ENCODE measurements at regions not wholly inside any gene's neighbourhood (a gene's known extent, or its start where the extent isn't known, plus 50 kb on each side); places are given as distances from the start of the nearest gene placed in this dataset.

- Histone ChIP-seq H3K4me2 (ENCODE audit: low read length) (no peak overlapping the region), H3K27me3 (ENCODE audit: insufficient read depth, low read length) (no peaks in the 10 kb centered on the region), H4K20me1 (ENCODE audit: insufficient read depth, low read length) (no peaks in the 10 kb centered on the region), H3K36me3 (ENCODE audit: insufficient read depth, low read length) (no peaks in the 10 kb centered on the region), H2AFZ (ENCODE audit: low read length) (no peak overlapping the region), H3K79me2 (ENCODE audit: insufficient read depth, low read length) (no peaks in the 10 kb centered on the region), H3K27ac (ENCODE audit: low read depth, low read length, poor library complexity, severe bottlenecking) (no peak overlapping the region), H3K4me1 (ENCODE audit: insufficient read depth, low read length, severe bottlenecking) (no peaks in the 10 kb centered on the region), H3K4me3 (ENCODE audit: low read depth, low read length, poor library complexity, severe bottlenecking) (no peak overlapping the region), H3K9me3 (ENCODE audit: low read length) (no peaks in the 10 kb centered on the region), H3F3A (ENCODE audit: insufficient read depth, low read length) (no peaks in the 10 kb centered on the region), H3K9me2 (ENCODE audit: low read depth, low read length) (no peaks in the 10 kb centered on the region), H3K9ac (ENCODE audit: low read length) (no peak overlapping the region)
- TF ChIP-seq EZH2 (IDR thresholded peaks at IDR 0.05; ENCODE audit: borderline replicate concordance, low read length): no peak
- TF ChIP-seq, protein P1, sequence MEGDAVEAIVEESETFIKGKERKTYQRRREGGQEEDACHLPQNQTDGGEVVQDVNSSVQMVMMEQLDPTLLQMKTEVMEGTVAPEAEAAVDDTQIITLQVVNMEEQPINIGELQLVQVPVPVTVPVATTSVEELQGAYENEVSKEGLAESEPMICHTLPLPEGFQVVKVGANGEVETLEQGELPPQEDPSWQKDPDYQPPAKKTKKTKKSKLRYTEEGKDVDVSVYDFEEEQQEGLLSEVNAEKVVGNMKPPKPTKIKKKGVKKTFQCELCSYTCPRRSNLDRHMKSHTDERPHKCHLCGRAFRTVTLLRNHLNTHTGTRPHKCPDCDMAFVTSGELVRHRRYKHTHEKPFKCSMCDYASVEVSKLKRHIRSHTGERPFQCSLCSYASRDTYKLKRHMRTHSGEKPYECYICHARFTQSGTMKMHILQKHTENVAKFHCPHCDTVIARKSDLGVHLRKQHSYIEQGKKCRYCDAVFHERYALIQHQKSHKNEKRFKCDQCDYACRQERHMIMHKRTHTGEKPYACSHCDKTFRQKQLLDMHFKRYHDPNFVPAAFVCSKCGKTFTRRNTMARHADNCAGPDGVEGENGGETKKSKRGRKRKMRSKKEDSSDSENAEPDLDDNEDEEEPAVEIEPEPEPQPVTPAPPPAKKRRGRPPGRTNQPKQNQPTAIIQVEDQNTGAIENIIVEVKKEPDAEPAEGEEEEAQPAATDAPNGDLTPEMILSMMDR (IDR thresholded peaks at IDR 0.05; ENCODE audit: low read length): no peak
Observed at GRCh38 chr2:215505044-215505786, 69.3 kb upstream of the FN1 start.

DNA sequence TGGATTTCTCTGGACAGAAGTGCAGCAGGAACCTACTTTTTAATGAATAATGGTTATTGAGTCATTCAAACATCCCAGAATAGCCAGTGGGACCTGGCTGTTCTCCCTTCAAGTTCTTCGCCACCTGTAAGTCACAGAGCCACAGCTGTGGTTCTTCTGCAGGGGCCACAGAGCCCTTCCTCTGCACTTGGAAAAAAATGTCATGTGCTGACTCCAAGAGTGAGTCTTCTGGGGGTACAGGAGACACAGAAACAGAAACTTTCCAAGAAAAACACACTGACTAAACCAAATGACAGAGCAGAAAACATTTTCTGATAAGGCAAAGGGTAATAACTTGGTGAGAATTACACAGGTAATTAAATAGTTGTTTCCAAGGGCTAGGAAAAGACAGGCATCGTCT is 68.7 kb upstream of the FN1 start:
- no peak overlapping the region for H3K4me2 ChIP-seq (ENCODE audit: low read length)

DNA sequence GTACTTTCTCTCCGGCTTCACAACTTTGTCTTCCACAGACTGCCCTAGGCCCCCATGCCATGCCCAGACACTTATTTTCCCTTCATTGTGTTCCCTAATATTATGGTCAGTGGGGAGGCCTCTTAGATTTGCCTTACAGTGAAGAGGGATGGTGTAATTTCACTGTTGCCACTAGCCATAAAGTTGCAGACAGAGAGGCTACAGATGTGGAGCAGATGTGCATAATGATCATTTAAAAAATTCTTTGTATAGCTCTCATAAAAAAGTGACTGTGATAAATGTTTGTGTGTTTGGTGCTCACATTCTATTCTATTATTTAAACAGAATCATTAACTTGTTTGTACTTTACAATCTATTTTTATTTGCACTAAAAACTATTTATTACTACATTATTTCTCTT is 67.5 kb upstream of the FN1 start:
- Histone ChIP-seq H3K9me3 (ENCODE audit: low read length) (no peaks in the 10 kb centered on the region), H3K9me2 (ENCODE audit: low read depth, low read length) (no peaks in the 10 kb centered on the region), H3F3A (ENCODE audit: insufficient read depth, low read length) (no peaks in the 10 kb centered on the region), H3K9ac (ENCODE audit: low read length) (no peak overlapping the region), H3K4me3 (ENCODE audit: low read depth, low read length, poor library complexity, severe bottlenecking) (no peak overlapping the region), H3K27ac (ENCODE audit: low read depth, low read length, poor library complexity, severe bottlenecking) (no peak overlapping the region), H3K36me3 (ENCODE audit: insufficient read depth, low read length) (no peaks in the 10 kb centered on the region), H3K79me2 (ENCODE audit: insufficient read depth, low read length) (no peaks in the 10 kb centered on the region), H3K27me3 (ENCODE audit: insufficient read depth, low read length) (no peaks in the 10 kb centered on the region), H4K20me1 (ENCODE audit: insufficient read depth, low read length) (no peaks in the 10 kb centered on the region), H2AFZ (ENCODE audit: low read length) (no peak overlapping the region), H3K4me1 (ENCODE audit: insufficient read depth, low read length, severe bottlenecking) (no peaks in the 10 kb centered on the region), H3K4me2 (ENCODE audit: low read length) (no peak overlapping the region)
- TF ChIP-seq EZH2 (IDR thresholded peaks at IDR 0.05; ENCODE audit: borderline replicate concordance, low read length): no peak
- TF ChIP-seq, protein P1 (IDR thresholded peaks at IDR 0.05; ENCODE audit: low read length): no peak

More for the DNA sequence above, 68.7 kb upstream of the FN1 start:
- H3K79me2 ChIP-seq (ENCODE audit: insufficient read depth, low read length): no peaks in the 10 kb centered on the region
- no peaks in the 10 kb centered on the region for H3K9me2 ChIP-seq (ENCODE audit: low read depth, low read length)
- no peak overlapping the region for H3K4me3 ChIP-seq (ENCODE audit: low read depth, low read length, poor library complexity, severe bottlenecking)
- no peak overlapping the region for H3K9ac ChIP-seq (ENCODE audit: low read length)
- no peaks in the 10 kb centered on the region for H3K4me1 ChIP-seq (ENCODE audit: insufficient read depth, low read length, severe bottlenecking)
- H3K27ac ChIP-seq (ENCODE audit: low read depth, low read length, poor library complexity, severe bottlenecking): no peak overlapping the region
- no peaks in the 10 kb centered on the region for H3K36me3 ChIP-seq (ENCODE audit: insufficient read depth, low read length)
- no peaks in the 10 kb centered on the region for H3F3A ChIP-seq (ENCODE audit: insufficient read depth, low read length)
- no peaks in the 10 kb centered on the region for H4K20me1 ChIP-seq (ENCODE audit: insufficient read depth, low read length)
- no peak for TF ChIP-seq EZH2 (IDR thresholded peaks at IDR 0.05; ENCODE audit: borderline replicate concordance, low read length)
- TF ChIP-seq, protein P1 (IDR thresholded peaks at IDR 0.05; ENCODE audit: low read length): no peak
- H3K27me3 ChIP-seq (ENCODE audit: insufficient read depth, low read length): no peaks in the 10 kb centered on the region
- no peak overlapping the region for H2AFZ ChIP-seq (ENCODE audit: low read length)
- no peaks in the 10 kb centered on the region for H3K9me3 ChIP-seq (ENCODE audit: low read length)
